DND-41 (cell line): ENCODE measurements at regions not wholly inside any gene's neighbourhood (a gene's known extent, or its start where the extent isn't known, plus 50 kb on each side); places are given as distances from the start of the nearest gene placed in this dataset.

Experiments used
- ATAC-seq: fragments of 200-7000 bp; cut with Tn5 transposase; 3 replicates; pipeline ENCODE4 v1.9.1; 2021; ENCODE audit warnings: low read depth; ENCODE audit not compliant: insufficient read depth
- DNase-seq: peaks from one replicate; pipeline ENCODE4 v3.0.0-alpha.2; 2020
- H2AFZ ChIP-seq: 2 replicates; pipeline ENCODE4 v1.6.0; 2012; ENCODE audit warnings: low read depth, low read length
- H3K27ac ChIP-seq: 2 replicates; pipeline ENCODE4 v1.5.1; 2012; ENCODE audit warnings: low read length, inconsistent platforms
- H3K27me3 ChIP-seq: fragments of 200-600 bp; sonication (generic); 2 replicates; pipeline ENCODE4 v1.6.0; 2012; ENCODE audit warnings: low read length, mild to moderate bottlenecking, inconsistent platforms; ENCODE audit not compliant: insufficient read depth, poor library complexity
- H3K36me3 ChIP-seq: 2 replicates; pipeline ENCODE4 v1.5.1; 2012; ENCODE audit warnings: low read length, inconsistent platforms; ENCODE audit not compliant: insufficient read depth
- H3K4me1 ChIP-seq: 2 replicates; pipeline ENCODE4 v1.5.1; 2012; ENCODE audit warnings: mild to moderate bottlenecking, low read length; ENCODE audit not compliant: insufficient read depth
- H3K4me2 ChIP-seq: 2 replicates; pipeline ENCODE4 v1.6.0; 2012; ENCODE audit warnings: mild to moderate bottlenecking, moderate library complexity, low read length, inconsistent platforms; ENCODE audit not compliant: insufficient read depth
- H3K4me3 ChIP-seq, 2 experiments: fragments of 200-600 bp in 1 of 2; shearing (Covaris generic) in 1 of 2; 2 replicates each; pipeline ENCODE4 v1.5.1; 2012 to 2016; ENCODE audit warnings: inconsistent platforms in 2 of 2, low read length in 2 of 2, mild to moderate bottlenecking in 2 of 2, low read depth in 1 of 2, moderate library complexity in 1 of 2
- H3K79me2 ChIP-seq: 2 replicates; pipeline ENCODE4 v1.6.0; 2012; ENCODE audit warnings: low read length, inconsistent platforms; ENCODE audit not compliant: insufficient read depth
- H3K9ac ChIP-seq: 2 replicates; pipeline ENCODE4 v1.6.0; 2012; ENCODE audit warnings: low read depth, mild to moderate bottlenecking, inconsistent platforms, low read length, moderate library complexity
- H3K9me3 ChIP-seq: 2 replicates; pipeline ENCODE4 v1.5.1; 2012; ENCODE audit warnings: low read length, moderate library complexity, mild to moderate bottlenecking, inconsistent platforms; ENCODE audit not compliant: insufficient read depth, severe bottlenecking
- H4K20me1 ChIP-seq: 2 replicates; pipeline ENCODE4 v1.6.0; 2012; ENCODE audit warnings: low read length; ENCODE audit not compliant: insufficient read depth
- CTCF ChIP-seq: IDR thresholded peaks from 2 replicates; pipeline ENCODE4 v1.5.1; 2012; ENCODE audit warnings: borderline replicate concordance, low read length, moderate library complexity, mild to moderate bottlenecking; ENCODE audit not compliant: poor library complexity, severe bottlenecking; ENCODE audit errors: extremely low read depth
- EZH2 ChIP-seq: IDR thresholded peaks from 3 replicates; pipeline ENCODE4 v1.6.1; 2012; ENCODE audit warnings: borderline replicate concordance, low read depth, mild to moderate bottlenecking, moderate library complexity, low read length, inconsistent platforms; ENCODE audit not compliant: severe bottlenecking

- no peak overlapping the region for H3K4me2 ChIP-seq
- no peak overlapping the region for H3K9ac ChIP-seq
- no peaks in the 10 kb centered on the region for H3K79me2 ChIP-seq
- H3K27me3 ChIP-seq, result no peaks in the 10 kb centered on the region
- H2AFZ ChIP-seq, result no peak overlapping the region
- no peak overlapping the region for H3K27ac ChIP-seq
- H3K9me3 ChIP-seq, result no peaks in the 10 kb centered on the region
- peak; percentile 50; the same call in 1 of the 3 replicates for ATAC-seq
- no peaks in the 10 kb centered on the region for H3K4me1 ChIP-seq
- no peak for DNase-seq
- no peak overlapping the region for H3K4me3 ChIP-seq
- no peak for TF ChIP-seq EZH2
- TF ChIP-seq CTCF, result no peak
- no peaks in the 10 kb centered on the region for H3K36me3 ChIP-seq
- no peaks in the 10 kb centered on the region for H4K20me1 ChIP-seq
These were observed 391.2 kb upstream of the MAP3K7 start for GRCh38 chr6:90978046-90978445.

GRCh38 chr6:90977513-90977912 is 390.6 kb upstream of the MAP3K7 start:
- H3K4me2 ChIP-seq, result no peak overlapping the region
- no peaks in the 10 kb centered on the region for H3K9me3 ChIP-seq
- no peaks in the 10 kb centered on the region for H3K79me2 ChIP-seq
- TF ChIP-seq CTCF, result no peak
- no peak for TF ChIP-seq EZH2
- H3K4me1 ChIP-seq, result no peaks in the 10 kb centered on the region
- H3K27me3 ChIP-seq, result no peaks in the 10 kb centered on the region
- no peaks in the 10 kb centered on the region for H4K20me1 ChIP-seq
- H3K36me3 ChIP-seq, result no peaks in the 10 kb centered on the region
- no peak overlapping the region for H2AFZ ChIP-seq
- DNase-seq, result no peak
- no peak overlapping the region for H3K4me3 ChIP-seq
- no peak for ATAC-seq
- H3K27ac ChIP-seq, result no peak overlapping the region
- H3K9ac ChIP-seq, result no peak overlapping the region

- no peaks in the 10 kb centered on the region for H3K79me2 ChIP-seq
- DNase-seq (no peak), ATAC-seq (no peak)
- no peaks in the 10 kb centered on the region for H4K20me1 ChIP-seq
- TF ChIP-seq CTCF (no peak), EZH2 (no peak)
- H3K9ac ChIP-seq, result no peak overlapping the region
- no peak overlapping the region for H3K4me3 ChIP-seq
- H2AFZ ChIP-seq, result no peak overlapping the region
- H3K4me1 ChIP-seq, result no peaks in the 10 kb centered on the region
- no peak overlapping the region for H3K4me2 ChIP-seq
- no peaks in the 10 kb centered on the region for H3K9me3 ChIP-seq
- no peaks in the 10 kb centered on the region for H3K27me3 ChIP-seq
- no peak overlapping the region for H3K27ac ChIP-seq
- H3K36me3 ChIP-seq, result no peaks in the 10 kb centered on the region
These were observed 389.5 kb upstream of the MAP3K7 start for GRCh38 chr6:90976341-90976740.

GRCh38 chr6:90975741-90976140 is 388.9 kb upstream of the MAP3K7 start:
- H3K4me2 ChIP-seq, result no peak overlapping the region
- no peaks in the 10 kb centered on the region for H3K27me3 ChIP-seq
- H3K79me2 ChIP-seq, result no peaks in the 10 kb centered on the region
- DNase-seq (no peak), ATAC-seq (no peak)
- no peaks in the 10 kb centered on the region for H4K20me1 ChIP-seq
- no peak overlapping the region for H2AFZ ChIP-seq
- H3K27ac ChIP-seq, result no peak overlapping the region
- no peaks in the 10 kb centered on the region for H3K4me1 ChIP-seq
- H3K36me3 ChIP-seq, result no peaks in the 10 kb centered on the region
- TF ChIP-seq EZH2 (no peak), CTCF (no peak)
- no peaks in the 10 kb centered on the region for H3K9me3 ChIP-seq
- H3K4me3 ChIP-seq, result no peak overlapping the region
- H3K9ac ChIP-seq, result no peak overlapping the region
